SU-DHL-6 (cell line): ENCODE measurements at regions not wholly inside any gene's neighbourhood (a gene's known extent, or its start where the extent isn't known, plus 50 kb on each side); places are given as distances from the start of the nearest gene placed in this dataset.

Experiments used
- H2AFZ ChIP-seq: fragments of 200-600 bp; sonication (generic); 2 replicates; pipeline ENCODE4 v1.6.1; 2014; ENCODE audit warnings: low read depth, mild to moderate bottlenecking, moderate library complexity, mixed read lengths, antibody characterized with exemption, low read length; ENCODE audit not compliant: severe bottlenecking
- H3F3A ChIP-seq: fragments of 200-600 bp; shearing (Covaris generic); 2 replicates; pipeline ENCODE4 v1.6.0; 2016; ENCODE audit warnings: antibody characterized with exemption, mild to moderate bottlenecking; ENCODE audit not compliant: insufficient read depth
- H3K27ac ChIP-seq: fragments of 200-600 bp; sonication (generic); 2 replicates; pipeline ENCODE4 v1.5.1; 2016; ENCODE audit warnings: low read depth, mild to moderate bottlenecking, low read length, moderate library complexity, mixed read lengths
- H3K27me3 ChIP-seq: fragments of 200-600 bp; sonication (generic), shearing (Covaris generic); 2 replicates; pipeline ENCODE4 v1.6.0; 2014; ENCODE audit warnings: mild to moderate bottlenecking, low read length
- H3K36me3 ChIP-seq: fragments of 200-600 bp; sonication (generic); 2 replicates; pipeline ENCODE4 v1.6.1; 2014; ENCODE audit warnings: mild to moderate bottlenecking, low read length, mixed read lengths
- H3K4me2 ChIP-seq: fragments of 300-600, 200-600 bp; shearing (Covaris generic), sonication (generic); 2 replicates; pipeline ENCODE4 v1.6.0; 2014; ENCODE audit warnings: low read length, low read depth, mild to moderate bottlenecking; ENCODE audit not compliant: poor library complexity, severe bottlenecking
- H3K4me3 ChIP-seq: fragments of 200-600 bp; sonication (generic); 2 replicates; pipeline ENCODE4 v1.5.1; 2014; ENCODE audit warnings: antibody characterized with exemption, low read length, mild to moderate bottlenecking, mixed read lengths; ENCODE audit not compliant: insufficient read depth, poor library complexity, severe bottlenecking
- H3K79me2 ChIP-seq: fragments of 200-600 bp; sonication (generic); 2 replicates; pipeline ENCODE4 v1.6.1; 2014; ENCODE audit warnings: mild to moderate bottlenecking, low read length, moderate library complexity; ENCODE audit not compliant: insufficient read depth
- H3K9ac ChIP-seq: fragments of 200-600 bp; sonication (generic); 2 replicates; pipeline ENCODE4 v1.7.0; 2014; ENCODE audit warnings: mild to moderate bottlenecking, low read length
- H3K9me2 ChIP-seq: fragments of 200-600 bp; sonication (generic); replicated peaks from 2 replicates; pipeline ENCODE4 v1.6.1; 2014; ENCODE audit warnings: low read length; ENCODE audit not compliant: insufficient read depth
- H3K9me3 ChIP-seq: fragments of 200-600 bp; sonication (generic); 2 replicates; pipeline ENCODE4 v1.6.1; 2014; ENCODE audit warnings: low read length, mixed read lengths; ENCODE audit not compliant: insufficient read depth
- H4K20me1 ChIP-seq: fragments of 200-600 bp; sonication (generic); 2 replicates; pipeline ENCODE4 v1.6.1; 2014; ENCODE audit warnings: low read depth, mild to moderate bottlenecking, antibody characterized with exemption, low read length, moderate library complexity, mixed read lengths
- EZH2phosphoT487 ChIP-seq: fragments of 200-600 bp; sonication (generic), shearing (Covaris generic); conservative IDR thresholded peaks from 2 replicates; pipeline ENCODE4 v1.6.1; 2018; ENCODE audit warnings: mild to moderate bottlenecking, antibody characterized with exemption, low read length, moderate library complexity, mixed read lengths
- TF ChIP-seq, protein P1 (sequence below): fragments of 200-600 bp; sonication (generic); IDR thresholded peaks from one replicate; pipeline ENCODE4 v1.5.1; 2017; ENCODE audit warnings: antibody characterized with exemption, mild to moderate bottlenecking, low read length, moderate library complexity; ENCODE audit not compliant: insufficient read depth, poor library complexity, severe bottlenecking

DNA sequence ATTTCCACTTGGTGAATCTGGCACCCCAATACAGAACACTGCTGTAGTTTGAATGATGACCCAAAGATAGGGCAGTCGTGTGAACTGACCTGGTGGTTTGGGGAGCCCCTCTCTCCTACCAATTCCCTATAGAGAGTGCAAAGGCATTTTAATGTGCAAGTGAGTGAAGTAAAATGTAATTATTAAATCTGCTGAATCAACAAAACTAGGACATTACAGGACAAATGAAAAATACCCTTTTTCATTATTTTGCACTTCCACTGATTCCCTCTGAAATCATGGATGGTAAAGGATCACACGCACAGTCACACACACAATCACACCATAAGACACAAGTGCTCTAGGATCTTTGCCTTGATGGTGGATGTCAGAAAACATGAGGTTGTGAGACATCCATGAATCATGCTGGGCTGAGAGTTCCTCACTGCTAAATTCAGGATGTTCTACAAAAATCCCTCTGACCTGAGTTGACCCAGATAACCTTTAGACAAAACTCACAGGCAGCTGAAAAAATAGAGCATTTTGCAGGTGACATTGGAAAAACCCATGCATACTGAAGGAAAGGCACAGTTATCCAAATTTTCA, 197.4 kb downstream of the FBXO15 start:
- no peaks in the 10 kb centered on the region for H3K9me2 ChIP-seq
- H3K9me3 ChIP-seq, result no peaks in the 10 kb centered on the region
- H3K27ac ChIP-seq, result no peak overlapping the region
- H4K20me1 ChIP-seq, result no peaks in the 10 kb centered on the region
- H3K4me3 ChIP-seq, result no peak overlapping the region
- H3K9ac ChIP-seq, result no peak overlapping the region
- TF ChIP-seq, protein P1, sequence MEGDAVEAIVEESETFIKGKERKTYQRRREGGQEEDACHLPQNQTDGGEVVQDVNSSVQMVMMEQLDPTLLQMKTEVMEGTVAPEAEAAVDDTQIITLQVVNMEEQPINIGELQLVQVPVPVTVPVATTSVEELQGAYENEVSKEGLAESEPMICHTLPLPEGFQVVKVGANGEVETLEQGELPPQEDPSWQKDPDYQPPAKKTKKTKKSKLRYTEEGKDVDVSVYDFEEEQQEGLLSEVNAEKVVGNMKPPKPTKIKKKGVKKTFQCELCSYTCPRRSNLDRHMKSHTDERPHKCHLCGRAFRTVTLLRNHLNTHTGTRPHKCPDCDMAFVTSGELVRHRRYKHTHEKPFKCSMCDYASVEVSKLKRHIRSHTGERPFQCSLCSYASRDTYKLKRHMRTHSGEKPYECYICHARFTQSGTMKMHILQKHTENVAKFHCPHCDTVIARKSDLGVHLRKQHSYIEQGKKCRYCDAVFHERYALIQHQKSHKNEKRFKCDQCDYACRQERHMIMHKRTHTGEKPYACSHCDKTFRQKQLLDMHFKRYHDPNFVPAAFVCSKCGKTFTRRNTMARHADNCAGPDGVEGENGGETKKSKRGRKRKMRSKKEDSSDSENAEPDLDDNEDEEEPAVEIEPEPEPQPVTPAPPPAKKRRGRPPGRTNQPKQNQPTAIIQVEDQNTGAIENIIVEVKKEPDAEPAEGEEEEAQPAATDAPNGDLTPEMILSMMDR, result no peak
- no peak for TF ChIP-seq EZH2phosphoT487
- no peaks in the 10 kb centered on the region for H3F3A ChIP-seq
- no peaks in the 10 kb centered on the region for H3K79me2 ChIP-seq
- no peak overlapping the region for H3K4me2 ChIP-seq
- no peaks in the 10 kb centered on the region for H3K36me3 ChIP-seq
- H3K27me3 ChIP-seq, result no peaks in the 10 kb centered on the region
- H2AFZ ChIP-seq, result no peak overlapping the region

DNA sequence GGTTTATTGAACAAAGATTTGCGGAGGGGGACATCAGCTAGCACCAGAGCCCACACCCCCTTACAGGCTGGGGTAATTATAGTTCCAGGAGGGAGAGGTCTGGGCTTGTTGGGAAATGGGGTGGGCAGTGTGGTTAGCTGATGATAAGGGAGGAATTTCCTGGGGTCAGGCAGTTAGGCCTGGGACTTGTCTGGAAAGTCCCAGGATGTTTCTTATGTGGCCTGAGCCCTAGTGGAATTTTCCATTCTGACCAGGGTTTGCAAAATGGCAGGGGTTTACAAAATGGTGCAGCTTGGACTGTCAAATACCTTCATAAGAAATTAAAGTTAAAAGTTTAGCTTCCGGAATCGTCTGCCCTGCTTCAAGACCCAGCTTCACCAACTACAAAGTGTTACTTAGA, 199.1 kb downstream of the FBXO15 start:
- H3K9me3 ChIP-seq, result no peaks in the 10 kb centered on the region
- no peaks in the 10 kb centered on the region for H3F3A ChIP-seq
- H4K20me1 ChIP-seq, result no peaks in the 10 kb centered on the region
- H3K4me3 ChIP-seq, result no peak overlapping the region
- no peak overlapping the region for H3K4me2 ChIP-seq
- no peak overlapping the region for H3K27ac ChIP-seq
- H3K9ac ChIP-seq, result no peak overlapping the region
- no peaks in the 10 kb centered on the region for H3K9me2 ChIP-seq
- no peaks in the 10 kb centered on the region for H3K27me3 ChIP-seq
- TF ChIP-seq EZH2phosphoT487, result no peak
- TF ChIP-seq, protein P1, result no peak
- no peak overlapping the region for H2AFZ ChIP-seq
- H3K79me2 ChIP-seq, result no peaks in the 10 kb centered on the region
- no peaks in the 10 kb centered on the region for H3K36me3 ChIP-seq

DNA sequence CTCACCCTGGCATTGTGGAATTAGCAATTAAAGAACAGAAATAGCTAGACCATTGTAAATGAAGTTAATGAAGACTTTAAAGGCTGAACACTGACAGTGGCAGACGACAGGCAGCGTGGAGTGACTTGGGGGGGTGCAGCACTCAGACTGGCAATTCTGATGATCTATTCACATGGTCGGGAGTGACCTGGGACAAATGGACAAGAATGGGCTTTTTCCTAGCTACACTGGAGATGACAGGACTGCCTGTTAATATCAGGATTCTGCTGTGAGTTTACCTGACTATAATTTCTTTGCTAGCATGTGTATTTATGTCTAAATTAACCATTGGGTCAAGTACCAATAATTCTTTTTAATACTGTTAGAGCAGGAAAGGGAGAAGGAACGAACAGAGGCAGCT, 199.6 kb downstream of the FBXO15 start:
- no peak overlapping the region for H2AFZ ChIP-seq
- H4K20me1 ChIP-seq, result no peaks in the 10 kb centered on the region
- no peaks in the 10 kb centered on the region for H3K9me3 ChIP-seq
- no peaks in the 10 kb centered on the region for H3K79me2 ChIP-seq
- no peak overlapping the region for H3K4me3 ChIP-seq
- H3K27ac ChIP-seq, result no peak overlapping the region
- no peaks in the 10 kb centered on the region for H3K36me3 ChIP-seq
- H3K9ac ChIP-seq, result no peak overlapping the region
- TF ChIP-seq, protein P1, result no peak
- no peak for TF ChIP-seq EZH2phosphoT487
- H3K27me3 ChIP-seq, result no peaks in the 10 kb centered on the region
- H3F3A ChIP-seq, result no peaks in the 10 kb centered on the region
- no peak overlapping the region for H3K4me2 ChIP-seq
- H3K9me2 ChIP-seq, result no peaks in the 10 kb centered on the region
